ENCODE measurements at regions not wholly inside any gene's neighbourhood (a gene's known extent, or its start where the extent isn't known, plus 50 kb on each side); places are given as distances from the start of the nearest gene placed in this dataset.
"Not testable (repeated sequence)": the region's sequence is repeated elsewhere in the genome, so short reads cannot be mapped to it uniquely, and the experiment has no call there.

- no peak for DNase-seq (ENCODE audit: low spot score)
These were observed 1325.1 kb upstream of the MAP3K7 start for GRCh38 chr6:91911945-91912344.

- no peak for DNase-seq (ENCODE audit: low spot score)
These were observed 1317.8 kb upstream of the MAP3K7 start for GRCh38 chr6:91904586-91905164.

- DNase-seq (ENCODE audit: low spot score), result no peak
These were observed 1308.9 kb upstream of the MAP3K7 start for GRCh38 chr6:91895599-91896285.

GRCh38 chr6:91886183-91886795 is 1299.4 kb upstream of the MAP3K7 start:
- no peak for DNase-seq (ENCODE audit: low spot score)

GRCh38 chr6:91881791-91882190 is 1294.9 kb upstream of the MAP3K7 start:
- not testable (repeated sequence) for DNase-seq (ENCODE audit: low spot score)

- DNase-seq (ENCODE audit: low spot score), result no peak
These were observed 1292.6 kb upstream of the MAP3K7 start for GRCh38 chr6:91879386-91879995.

- DNase-seq (ENCODE audit: low spot score), result no peak
These were observed 1291.1 kb upstream of the MAP3K7 start for GRCh38 chr6:91877994-91878393.

GRCh38 chr6:91874971-91875370 is 1288.1 kb upstream of the MAP3K7 start:
- no peak for DNase-seq (ENCODE audit: low spot score)

- no peak for DNase-seq (ENCODE audit: low spot score)
These were observed 1281.8 kb upstream of the MAP3K7 start for GRCh38 chr6:91868539-91869202.

GRCh38 chr6:91865889-91866288 is 1279.0 kb upstream of the MAP3K7 start:
- DNase-seq (ENCODE audit: low spot score), result no peak

GRCh38 chr6:91864911-91865310 is 1278.0 kb upstream of the MAP3K7 start:
- DNase-seq (ENCODE audit: low spot score), result no peak

GRCh38 chr6:91860541-91861335 is 1273.9 kb upstream of the MAP3K7 start:
- no peak for DNase-seq (ENCODE audit: low spot score)

- DNase-seq (ENCODE audit: low spot score), result no peak
These were observed 1265.4 kb upstream of the MAP3K7 start for GRCh38 chr6:91852252-91852651.

- no peak for DNase-seq (ENCODE audit: low spot score)
These were observed 1247.9 kb upstream of the MAP3K7 start for GRCh38 chr6:91834813-91835212.

- DNase-seq (ENCODE audit: low spot score), result no peak
These were observed 1240.3 kb upstream of the MAP3K7 start for GRCh38 chr6:91827151-91827550.

- DNase-seq (ENCODE audit: low spot score), result no peak
These were observed 1239.3 kb upstream of the MAP3K7 start for GRCh38 chr6:91826128-91826527.

- DNase-seq (ENCODE audit: low spot score), result no peak
These were observed 1237.5 kb upstream of the MAP3K7 start for GRCh38 chr6:91824331-91824730.

GRCh38 chr6:91822581-91822980 is 1235.7 kb upstream of the MAP3K7 start:
- DNase-seq (ENCODE audit: low spot score), result no peak

- DNase-seq (ENCODE audit: low spot score), result no peak
These were observed 1229.5 kb upstream of the MAP3K7 start for GRCh38 chr6:91816335-91816734.

- no peak for DNase-seq (ENCODE audit: low spot score)
These were observed 1226.8 kb upstream of the MAP3K7 start for GRCh38 chr6:91813641-91814040.

- DNase-seq (ENCODE audit: low spot score), result no peak
These were observed 1225.9 kb upstream of the MAP3K7 start for GRCh38 chr6:91812596-91813274.

Measured in CD4-positive, alpha-beta T cell treated with Interleukin-6 at 100 ng/mL for 8 hours (primary cell).